ENCODE measurements at regions not wholly inside any gene's neighbourhood (a gene's known extent, or its start where the extent isn't known, plus 50 kb on each side); places are given as distances from the start of the nearest gene placed in this dataset.

DNA sequence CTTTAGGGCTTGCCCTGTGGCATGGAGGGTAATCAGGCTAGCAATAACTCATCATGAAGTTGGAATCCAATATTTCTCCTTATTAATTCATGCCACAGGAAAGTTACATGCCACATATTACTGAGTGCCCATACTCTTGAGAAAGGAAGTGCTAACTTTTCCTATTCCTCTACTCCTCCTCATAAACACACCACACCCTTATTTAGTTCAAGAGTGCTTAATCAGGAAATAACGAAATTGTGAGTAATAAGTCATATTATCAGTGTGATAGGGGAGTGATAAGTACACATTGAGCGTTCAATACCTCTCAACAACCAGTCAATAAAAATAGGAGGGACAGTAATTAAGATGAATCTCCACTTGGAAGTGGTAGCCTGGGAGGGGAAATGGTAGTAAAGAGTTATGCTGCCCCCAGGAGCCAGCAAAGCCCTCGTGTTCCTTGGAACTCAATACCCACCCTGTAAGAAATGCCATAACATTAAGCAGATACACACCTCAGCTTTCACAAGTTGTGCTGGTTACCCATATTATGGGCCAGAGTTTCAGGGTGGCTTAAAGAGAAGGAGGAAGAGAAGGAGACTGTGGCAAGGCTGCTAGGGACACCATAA lies 410.0 kb upstream of the NR3C2 start:
- Histone ChIP-seq H3K18ac (ENCODE audit: extremely low read depth, low read length) (no peak overlapping the region), H2BK5ac (ENCODE audit: low read depth, low read length) (no peak overlapping the region), H4K91ac (replicated peaks; ENCODE audit: insufficient read length, low read length) (no peak overlapping the region), H2BK15ac (ENCODE audit: low read length) (no peak overlapping the region), H3K4ac (replicated peaks; ENCODE audit: insufficient read length, low read depth, low read length) (no peak overlapping the region), H3K9ac (replicated peaks in 1 of 4; ENCODE audit: extremely low read depth in 1 of 4, low read depth in 3 of 4, low read length in 3 of 4) (no peak overlapping the region), H4K20me1 (replicated peaks in 1 of 2; ENCODE audit: control insufficient read depth in 1 of 2, insufficient read depth in 2 of 2, low read length in 2 of 2) (no peaks in the 10 kb centered on the region), H3K79me1 (ENCODE audit: low read depth, low read length) (no peaks in the 10 kb centered on the region), H2BK20ac (ENCODE audit: low read length) (no peak overlapping the region), H2AK5ac (ENCODE audit: low read depth, low read length) (no peak overlapping the region), H3K27me3 (replicated peaks in 1 of 4; ENCODE audit: control insufficient read depth in 3 of 4, extremely low read depth in 1 of 4, insufficient read depth in 3 of 4, low read length in 3 of 4) (peaks cover 0 to 2% (median 0%) of the 10 kb centered on the region in 4 experiments; a peak in 2 of 7 replicates), H3K4me1 (replicated peaks in 1 of 4; ENCODE audit: control insufficient read depth in 3 of 4, insufficient read depth in 4 of 4, low read length in 3 of 4) (no peaks in the 10 kb centered on the region), H3K23me2 (ENCODE audit: low read depth, low read length) (peaks cover 2% of the 10 kb centered on the region; the same call in 1 of the 2 replicates), H3K14ac (ENCODE audit: insufficient read length) (no peak overlapping the region), H3K4me3 (ENCODE audit: extremely low read depth in 1 of 4, insufficient read depth in 2 of 4, low read depth in 3 of 4, low read length in 4 of 4) (no peak overlapping the region), H4K5ac (ENCODE audit: insufficient read length, low read depth, low read length) (no peak overlapping the region), H3K79me2 (ENCODE audit: control insufficient read depth in 1 of 2, insufficient read depth in 2 of 2, low read length in 2 of 2) (no peaks in the 10 kb centered on the region), H2BK120ac (replicated peaks; ENCODE audit: low read depth, low read length) (no peak overlapping the region), H3K4me2 (ENCODE audit: insufficient read depth in 1 of 2, low read depth in 2 of 2, low read length in 2 of 2) (no peak overlapping the region), H3K23ac (ENCODE audit: insufficient read length) (no peak overlapping the region), H3K27ac (ENCODE audit: low read depth, low read length) (no peak overlapping the region), H4K8ac (ENCODE audit: extremely low read depth, insufficient read depth, low read length) (no peak overlapping the region), H2AFZ (ENCODE audit: low read length) (no peak overlapping the region), H3K36me3 (ENCODE audit: control insufficient read depth in 2 of 4, insufficient read depth in 4 of 4, low read length in 3 of 4) (no peaks in the 10 kb centered on the region), H2BK12ac (ENCODE audit: low read depth, low read length) (no peak overlapping the region), H3K56ac (replicated peaks; ENCODE audit: insufficient read length, low read depth, low read length) (no peak overlapping the region), H3K9me3 (ENCODE audit: insufficient read depth in 2 of 2, low read depth in 1 of 2, low read length in 1 of 2) (no peaks in the 10 kb centered on the region)
- WGBS, 2 experiments (ENCODE audit: extremely low coverage in 1 of 2, insufficient coverage in 1 of 2, insufficient read length in 1 of 2, insufficient replicate concordance in 2 of 2, low coverage in 1 of 2, low lambda C conversion rate in 2 of 2, missing lambda C conversion rate in 1 of 2) = 77% methylated on average over 3 of the region's 3 CpGs; no CpG with 5 or more reads in 1 of the 2 experiments
- ChIA-PET POLR2A (ENCODE audit: partially characterized antibody) (no interaction called here), CTCF (ENCODE audit: partially characterized antibody) (interaction anchor here (0.7 kb wide), 1 partner anchor 12 kb away, joined by 3 read pairs; no protein-coding TSS in a partner anchor)
- TF ChIP-seq, protein P1, sequence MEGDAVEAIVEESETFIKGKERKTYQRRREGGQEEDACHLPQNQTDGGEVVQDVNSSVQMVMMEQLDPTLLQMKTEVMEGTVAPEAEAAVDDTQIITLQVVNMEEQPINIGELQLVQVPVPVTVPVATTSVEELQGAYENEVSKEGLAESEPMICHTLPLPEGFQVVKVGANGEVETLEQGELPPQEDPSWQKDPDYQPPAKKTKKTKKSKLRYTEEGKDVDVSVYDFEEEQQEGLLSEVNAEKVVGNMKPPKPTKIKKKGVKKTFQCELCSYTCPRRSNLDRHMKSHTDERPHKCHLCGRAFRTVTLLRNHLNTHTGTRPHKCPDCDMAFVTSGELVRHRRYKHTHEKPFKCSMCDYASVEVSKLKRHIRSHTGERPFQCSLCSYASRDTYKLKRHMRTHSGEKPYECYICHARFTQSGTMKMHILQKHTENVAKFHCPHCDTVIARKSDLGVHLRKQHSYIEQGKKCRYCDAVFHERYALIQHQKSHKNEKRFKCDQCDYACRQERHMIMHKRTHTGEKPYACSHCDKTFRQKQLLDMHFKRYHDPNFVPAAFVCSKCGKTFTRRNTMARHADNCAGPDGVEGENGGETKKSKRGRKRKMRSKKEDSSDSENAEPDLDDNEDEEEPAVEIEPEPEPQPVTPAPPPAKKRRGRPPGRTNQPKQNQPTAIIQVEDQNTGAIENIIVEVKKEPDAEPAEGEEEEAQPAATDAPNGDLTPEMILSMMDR (IDR thresholded peaks at IDR 0.05; ENCODE audit: control extremely low read depth in 1 of 3, insufficient read depth in 1 of 3, low read depth in 1 of 3, low read length in 3 of 3) = peak in 2 of 3 experiments; percentile 3 to 17; a peak in 1 of 4 replicates
- TF ChIP-seq RAD21 (IDR thresholded peaks at IDR 0.05 in 1 of 2, conservative IDR thresholded peaks at IDR 0.05 in 1 of 2; ENCODE audit: low read depth in 2 of 2, low read length in 2 of 2) = peak; percentile 51 to 62
- TF ChIP-seq CTBP2 (IDR thresholded peaks at IDR 0.05; ENCODE audit: borderline replicate concordance, insufficient read depth, insufficient read length, low read length) = no peak
- DNase-seq (ENCODE audit: low read depth in 1 of 2, low spot score in 2 of 2) = no peak
- no peak for FAIRE-seq

All from H1 (cell line).